Duodenal mucosa (tissue), 2 donors: ENCODE measurements at regions not wholly inside any gene's neighbourhood (a gene's known extent, or its start where the extent isn't known, plus 50 kb on each side); places are given as distances from the start of the nearest gene placed in this dataset.

Experiments
- H3K27ac ChIP-seq: one replicate; pipeline ENCODE4 v1.7.0; 2013; ENCODE audit warnings: low read depth, low read length
- H3K27me3 ChIP-seq, 2 donors: one replicate each; pipeline ENCODE4 v1.7.0; 2013; ENCODE audit warnings: low read length in 2 of 2, control low read depth in 1 of 2; ENCODE audit not compliant: insufficient read depth in 2 of 2, control insufficient read depth in 1 of 2
- H3K36me3 ChIP-seq, 2 donors: one replicate each; pipeline ENCODE4 v1.7.0; 2013; ENCODE audit warnings: low read length in 2 of 2, control low read depth in 1 of 2; ENCODE audit not compliant: insufficient read depth in 2 of 2, control insufficient read depth in 1 of 2
- H3K4me1 ChIP-seq, 2 donors: one replicate each; pipeline ENCODE4 v1.7.0; 2013; ENCODE audit warnings: low read length in 2 of 2, control low read depth in 1 of 2; ENCODE audit not compliant: insufficient read depth in 2 of 2, control insufficient read depth in 1 of 2
- H3K4me3 ChIP-seq, 2 donors: one replicate each; pipeline ENCODE4 v1.7.0; 2013; ENCODE audit warnings: low read length in 2 of 2, low read depth in 1 of 2
- H3K9ac ChIP-seq, 2 donors: one replicate each; pipeline ENCODE4 v1.7.0; 2013; ENCODE audit warnings: low read length in 2 of 2, low read depth in 1 of 2
- H3K9me3 ChIP-seq, 2 donors: one replicate each; pipeline ENCODE4 v1.7.0; 2013; ENCODE audit warnings: low read length in 2 of 2, control low read depth in 1 of 2; ENCODE audit not compliant: control insufficient read depth in 1 of 2

GRCh38 chr5:17720071-17720470 is 85.8 kb downstream of the TAF11L14 start:
- no peak overlapping the region for H3K27ac ChIP-seq
- no peaks in the 10 kb centered on the region for H3K27me3 ChIP-seq
- no peak overlapping the region for H3K9ac ChIP-seq
- H3K4me1 ChIP-seq = no peaks in the 10 kb centered on the region
- H3K36me3 ChIP-seq = no peaks in the 10 kb centered on the region
- no peak overlapping the region for H3K4me3 ChIP-seq
- peaks cover 7 to 30% of the 10 kb centered on the region in 2 donors for H3K9me3 ChIP-seq

- Histone ChIP-seq H3K4me1 (no peaks in the 10 kb centered on the region), H3K27ac (no peak overlapping the region), H3K9me3 (peaks cover 7 to 24% of the 10 kb centered on the region in 2 donors), H3K27me3 (no peaks in the 10 kb centered on the region), H3K4me3 (no peak overlapping the region), H3K9ac (no peak overlapping the region), H3K36me3 (no peaks in the 10 kb centered on the region)
These were observed 89.6 kb downstream of the TAF11L14 start for GRCh38 chr5:17723876-17724275.

GRCh38 chr5:17727098-17727497 is 92.8 kb downstream of the TAF11L14 start:
- peaks cover 2 to 14% of the 10 kb centered on the region in 2 donors for H3K9me3 ChIP-seq
- no peaks in the 10 kb centered on the region for H3K27me3 ChIP-seq
- H3K9ac ChIP-seq = no peak overlapping the region
- no peak overlapping the region for H3K4me3 ChIP-seq
- H3K4me1 ChIP-seq = no peaks in the 10 kb centered on the region
- H3K27ac ChIP-seq = no peak overlapping the region
- H3K36me3 ChIP-seq = no peaks in the 10 kb centered on the region

- Histone ChIP-seq H3K36me3 (no peaks in the 10 kb centered on the region), H3K4me3 (no peak overlapping the region), H3K9me3 (peaks cover 2 to 13% of the 10 kb centered on the region in 2 donors), H3K9ac (no peak overlapping the region), H3K4me1 (no peaks in the 10 kb centered on the region), H3K27me3 (no peaks in the 10 kb centered on the region), H3K27ac (no peak overlapping the region)
These were observed 96.2 kb downstream of the TAF11L14 start for GRCh38 chr5:17730421-17730820.

- H3K27me3 ChIP-seq = no peaks in the 10 kb centered on the region
- peaks cover 4 to 13% of the 10 kb centered on the region in 2 donors for H3K9me3 ChIP-seq
- no peaks in the 10 kb centered on the region for H3K4me1 ChIP-seq
- no peak overlapping the region for H3K27ac ChIP-seq
- no peaks in the 10 kb centered on the region for H3K36me3 ChIP-seq
- no peak overlapping the region for H3K9ac ChIP-seq
- H3K4me3 ChIP-seq = no peak overlapping the region
These were observed 98.2 kb downstream of the TAF11L14 start for GRCh38 chr5:17732351-17732923.

GRCh38 chr5:17734011-17734410 is 99.8 kb downstream of the TAF11L14 start:
- Histone ChIP-seq H3K4me1 (no peaks in the 10 kb centered on the region), H3K9ac (no peak overlapping the region), H3K36me3 (no peaks in the 10 kb centered on the region), H3K4me3 (no peak overlapping the region), H3K27me3 (no peaks in the 10 kb centered on the region), H3K27ac (no peak overlapping the region), H3K9me3 (peaks cover 2 to 13% of the 10 kb centered on the region in 2 donors)

GRCh38 chr5:17735761-17736160 is 101.5 kb downstream of the TAF11L14 start:
- no peak overlapping the region for H3K27ac ChIP-seq
- no peaks in the 10 kb centered on the region for H3K27me3 ChIP-seq
- H3K36me3 ChIP-seq = no peaks in the 10 kb centered on the region
- H3K4me1 ChIP-seq = no peaks in the 10 kb centered on the region
- no peak overlapping the region for H3K9ac ChIP-seq
- H3K4me3 ChIP-seq = no peak overlapping the region
- H3K9me3 ChIP-seq = peaks cover 2 to 5% of the 10 kb centered on the region in 2 donors

GRCh38 chr5:17737092-17737491 is 102.8 kb downstream of the TAF11L14 start:
- H3K27ac ChIP-seq = no peak overlapping the region
- no peak overlapping the region for H3K9ac ChIP-seq
- H3K36me3 ChIP-seq = no peaks in the 10 kb centered on the region
- H3K4me1 ChIP-seq = no peaks in the 10 kb centered on the region
- H3K4me3 ChIP-seq = no peak overlapping the region
- no peaks in the 10 kb centered on the region for H3K27me3 ChIP-seq
- H3K9me3 ChIP-seq = peaks cover 2 to 5% of the 10 kb centered on the region in 2 donors

- Histone ChIP-seq H3K36me3 (no peaks in the 10 kb centered on the region), H3K4me1 (no peaks in the 10 kb centered on the region), H3K9me3 (peaks cover 4 to 5% of the 10 kb centered on the region in 2 donors), H3K4me3 (no peak overlapping the region), H3K27ac (no peak overlapping the region), H3K27me3 (no peaks in the 10 kb centered on the region), H3K9ac (no peak overlapping the region)
These were observed 104.2 kb downstream of the TAF11L14 start for GRCh38 chr5:17738446-17738845.

- H3K27me3 ChIP-seq = no peaks in the 10 kb centered on the region
- H3K36me3 ChIP-seq = no peaks in the 10 kb centered on the region
- H3K9ac ChIP-seq = no peak overlapping the region
- no peaks in the 10 kb centered on the region for H3K4me1 ChIP-seq
- no peak overlapping the region for H3K4me3 ChIP-seq
- H3K9me3 ChIP-seq = peaks cover 3 to 18% of the 10 kb centered on the region in 2 donors
- no peak overlapping the region for H3K27ac ChIP-seq
These were observed 109.5 kb downstream of the TAF11L14 start for GRCh38 chr5:17743580-17744435.
